ENCODE measurements at regions not wholly inside any gene's neighbourhood (a gene's known extent, or its start where the extent isn't known, plus 50 kb on each side); places are given as distances from the start of the nearest gene placed in this dataset.

GRCh38 chr10:4385231-4385870 lies 440.7 kb upstream of the AKR1E2 start:
- no peak for DNase-seq (ENCODE audit: low read depth)

- DNase-seq (ENCODE audit: low read depth): no peak
These were observed 441.8 kb upstream of the AKR1E2 start for GRCh38 chr10:4384245-4384644.

GRCh38 chr10:4383651-4384098 lies 442.3 kb upstream of the AKR1E2 start:
- no peak for DNase-seq (ENCODE audit: low read depth)

GRCh38 chr10:4382811-4383210 lies 443.2 kb upstream of the AKR1E2 start:
- DNase-seq (ENCODE audit: low read depth): no peak

GRCh38 chr10:4373612-4374011 lies 452.4 kb upstream of the AKR1E2 start:
- no peak for DNase-seq (ENCODE audit: low read depth)

- no peak for DNase-seq (ENCODE audit: low read depth)
These were observed 452.9 kb upstream of the AKR1E2 start for GRCh38 chr10:4373098-4373497.

- DNase-seq (ENCODE audit: low read depth): no peak
These were observed 453.4 kb upstream of the AKR1E2 start for GRCh38 chr10:4372601-4373000.

- no peak for DNase-seq (ENCODE audit: low read depth)
These were observed 454.2 kb upstream of the AKR1E2 start for GRCh38 chr10:4371691-4372295.

GRCh38 chr10:4370376-4370775 lies 455.6 kb upstream of the AKR1E2 start:
- no peak for DNase-seq (ENCODE audit: low read depth)

- DNase-seq (ENCODE audit: low read depth): no peak
These were observed 464.4 kb upstream of the AKR1E2 start for GRCh38 chr10:4361581-4361980.

GRCh38 chr10:4359003-4359402 lies 467.0 kb upstream of the AKR1E2 start:
- DNase-seq (ENCODE audit: low read depth): no peak

GRCh38 chr10:4357911-4358310 lies 468.1 kb upstream of the AKR1E2 start:
- no peak for DNase-seq (ENCODE audit: low read depth)

- no peak for DNase-seq (ENCODE audit: low read depth)
These were observed 470.7 kb upstream of the AKR1E2 start for GRCh38 chr10:4355350-4355749.

- no peak for DNase-seq (ENCODE audit: low read depth)
These were observed 471.6 kb upstream of the AKR1E2 start for GRCh38 chr10:4354382-4354812.

GRCh38 chr10:4353964-4354363 lies 472.0 kb upstream of the AKR1E2 start:
- no peak for DNase-seq (ENCODE audit: low read depth)

GRCh38 chr10:4353059-4353655 lies 472.9 kb upstream of the AKR1E2 start:
- no peak for DNase-seq (ENCODE audit: low read depth)

- DNase-seq (ENCODE audit: low read depth): no peak
These were observed 473.5 kb upstream of the AKR1E2 start for GRCh38 chr10:4352414-4352961.

- no peak for DNase-seq (ENCODE audit: low read depth)
These were observed 474.1 kb upstream of the AKR1E2 start for GRCh38 chr10:4351723-4352413.

GRCh38 chr10:4347397-4347796 lies 478.6 kb upstream of the AKR1E2 start:
- DNase-seq (ENCODE audit: low read depth): no peak

GRCh38 chr10:4345877-4346646 lies 479.9 kb upstream of the AKR1E2 start:
- DNase-seq (ENCODE audit: low read depth): no peak

- DNase-seq (ENCODE audit: low read depth): peak; percentile 7
These were observed 481.5 kb upstream of the AKR1E2 start for GRCh38 chr10:4344492-4344994.

GRCh38 chr10:4343873-4344272 lies 482.1 kb upstream of the AKR1E2 start:
- DNase-seq (ENCODE audit: low read depth): no peak

All from activated T-helper 9 cell treated with anti-CD3 and anti-CD28 coated beads, Interleukin-2, amount 50 U/mL, for 16 hours (primary cell).